GM12864 (cell line): ENCODE measurements at regions not wholly inside any gene's neighbourhood (a gene's known extent, or its start where the extent isn't known, plus 50 kb on each side); places are given as distances from the start of the nearest gene placed in this dataset.
"Not testable (repeated sequence)": the region's sequence is repeated elsewhere in the genome, so short reads cannot be mapped to it uniquely, and the experiment has no call there.

Experiments
- DNase-seq: peaks from one replicate; pipeline ENCODE4 v3.0.0-alpha.2; 2011; ENCODE audit warnings: low read depth
- H3K4me3 ChIP-seq: 2 replicates; pipeline ENCODE4 v1.5.1; 2011; ENCODE audit warnings: mild to moderate bottlenecking, low read depth, low read length, control low read depth
- CTCF ChIP-seq: IDR thresholded peaks from 2 replicates; pipeline ENCODE4 v1.5.1; 2011; ENCODE audit warnings: low read depth, mild to moderate bottlenecking, moderate library complexity, low read length, control low read depth, inconsistent platforms; ENCODE audit errors: missing control alignments

DNA sequence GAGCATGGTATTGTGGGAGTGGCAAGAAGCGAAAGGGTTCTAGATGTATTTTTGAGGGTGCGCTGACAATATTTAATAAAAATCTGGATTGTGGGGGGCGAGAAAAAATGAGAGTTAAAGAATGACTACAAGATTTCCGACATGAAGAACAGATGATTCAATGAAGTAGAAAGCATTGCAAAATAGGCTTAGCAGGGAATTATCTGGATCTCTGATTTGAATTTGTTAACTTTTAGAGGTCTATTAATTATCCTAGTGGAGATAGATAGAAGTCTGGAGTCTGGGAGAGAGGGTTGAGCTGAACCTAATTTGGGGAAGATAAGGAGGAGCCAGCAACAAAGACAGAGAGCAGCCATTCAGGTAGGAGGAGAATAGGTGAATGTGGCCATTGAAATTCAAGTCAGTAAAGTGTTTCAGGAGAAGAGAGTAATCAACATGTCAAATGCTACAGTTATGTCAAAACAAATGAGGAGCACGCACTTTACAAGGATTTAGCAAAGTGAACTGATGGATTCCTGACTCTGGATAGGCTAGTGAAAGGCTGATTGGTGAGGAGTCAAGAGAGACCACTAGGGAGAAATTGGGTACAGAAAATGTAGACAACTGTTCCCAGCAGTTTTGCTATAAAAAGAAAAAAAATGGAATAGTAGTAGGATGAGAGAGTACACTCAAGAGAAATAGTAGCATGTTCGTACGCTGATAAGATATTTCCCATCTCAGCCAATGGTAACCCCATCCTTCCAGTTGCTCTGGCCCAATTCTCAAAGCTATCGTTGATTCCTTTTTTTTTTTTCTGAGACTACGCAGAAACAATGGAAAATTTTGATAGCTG lies 393.2 kb upstream of the CXADR start:
- TF ChIP-seq CTCF = no peak
- no peak overlapping the region for H3K4me3 ChIP-seq
- no peak for DNase-seq

- DNase-seq, H3K4me3 ChIP-seq: not testable (repeated sequence)
Observed at GRCh38 chr21:17127395-17127794, 385.4 kb upstream of the CXADR start.

DNA sequence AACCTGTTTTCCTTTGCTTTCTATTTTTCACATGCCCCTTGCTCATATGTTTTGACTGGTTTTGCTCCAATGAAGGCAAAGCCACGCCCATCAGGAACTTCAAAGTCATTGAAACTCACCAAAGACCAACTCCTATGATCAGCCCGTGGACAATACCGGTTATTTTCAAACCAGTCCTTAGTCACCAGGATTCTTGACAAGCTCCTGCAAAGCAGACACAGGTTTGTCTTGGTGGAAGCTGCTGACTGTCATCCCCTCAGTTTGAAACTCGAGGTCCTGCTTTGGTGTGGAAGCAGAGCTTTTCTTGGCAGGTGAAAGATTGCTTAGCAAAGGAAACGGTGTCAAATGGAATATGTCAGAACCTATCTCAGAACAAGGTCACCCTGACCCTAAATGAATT lies 384.7 kb upstream of the CXADR start:
- no peak for DNase-seq
- no peak for TF ChIP-seq CTCF

DNA sequence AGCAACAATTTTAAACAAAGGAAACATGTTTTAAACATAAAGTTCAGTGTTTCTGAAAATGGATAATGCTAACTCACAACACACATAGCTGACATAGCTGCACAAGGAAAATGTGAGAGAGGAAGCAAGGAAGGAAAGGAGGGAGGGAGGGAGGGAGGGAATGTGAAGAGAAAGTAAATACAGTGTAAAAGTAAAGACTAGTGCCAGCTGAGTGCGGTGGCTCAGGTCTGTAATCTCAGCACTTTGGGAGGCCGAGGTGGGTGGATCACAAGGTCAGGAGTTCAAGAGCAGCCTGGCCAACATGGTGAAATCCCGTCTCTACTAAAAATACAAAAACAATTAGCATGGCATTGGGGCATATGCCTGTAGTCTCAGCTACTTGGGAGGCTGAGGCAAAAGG lies 373.7 kb upstream of the CXADR start:
- DNase-seq = not testable (repeated sequence)

More for the DNA sequence above, 384.7 kb upstream of the CXADR start:
- H3K4me3 ChIP-seq = no peak overlapping the region

GRCh38 chr21:17139696-17140095 lies 373.1 kb upstream of the CXADR start:
- no peak for DNase-seq
- TF ChIP-seq CTCF = no peak
- no peak overlapping the region for H3K4me3 ChIP-seq

More for the DNA sequence above, 373.7 kb upstream of the CXADR start:
- not testable (repeated sequence) for H3K4me3 ChIP-seq

DNA sequence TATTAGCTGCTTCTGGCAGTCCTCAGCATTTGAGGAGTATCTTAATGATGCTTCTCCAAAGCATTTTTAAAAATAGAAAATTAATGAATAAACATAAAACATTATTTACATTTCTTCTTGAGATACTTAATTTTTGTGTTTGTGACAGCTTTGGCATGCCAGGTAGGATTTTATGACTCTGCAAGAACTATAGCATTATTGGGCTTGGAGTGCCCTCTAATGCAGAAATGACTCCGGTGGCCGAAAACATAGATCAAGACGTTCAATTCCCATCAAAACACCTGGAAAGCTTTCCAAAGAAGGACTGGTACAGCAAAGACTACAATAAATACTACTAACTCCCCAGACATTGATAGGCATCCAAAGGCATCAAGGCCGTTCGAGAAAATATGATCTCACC lies 366.4 kb upstream of the CXADR start:
- no peak for DNase-seq
- TF ChIP-seq CTCF = no peak

GRCh38 chr21:17159697-17160096 lies 353.1 kb upstream of the CXADR start:
- H3K4me3 ChIP-seq = no peak overlapping the region
- no peak for TF ChIP-seq CTCF
- DNase-seq = no peak

More for the DNA sequence above, 366.4 kb upstream of the CXADR start:
- no peak overlapping the region for H3K4me3 ChIP-seq

GRCh38 chr21:17185674-17186073 lies 327.2 kb upstream of the CXADR start:
- no peak for TF ChIP-seq CTCF
- DNase-seq = no peak
- H3K4me3 ChIP-seq = no peak overlapping the region
